DOHH2 (cell line): ENCODE measurements at regions not wholly inside any gene's neighbourhood (a gene's known extent, or its start where the extent isn't known, plus 50 kb on each side); places are given as distances from the start of the nearest gene placed in this dataset.

Experiments
- CTCF ChIP-seq: fragments of 200-600 bp; sonication (generic); IDR thresholded peaks from one replicate; pipeline ENCODE4 v1.5.1; 2014; ENCODE audit warnings: antibody characterized with exemption, mild to moderate bottlenecking, low read depth, low read length; ENCODE audit not compliant: poor library complexity, severe bottlenecking
- EZH2phosphoT487 ChIP-seq: fragments of 200-600 bp; sonication (generic); IDR thresholded peaks from 2 replicates; pipeline ENCODE4 v1.6.1; 2017; ENCODE audit warnings: borderline replicate concordance, mild to moderate bottlenecking, antibody characterized with exemption, low read length, moderate library complexity, mixed read lengths

GRCh38 chr7:142590077-142590476 lies 159.2 kb upstream of the PRSS1 start:
- TF ChIP-seq CTCF (no peak), EZH2phosphoT487 (no peak)
